GM12872 (cell line): ENCODE measurements at regions not wholly inside any gene's neighbourhood (a gene's known extent, or its start where the extent isn't known, plus 50 kb on each side); places are given as distances from the start of the nearest gene placed in this dataset.

ENCODE experiments used
- TF ChIP-seq, protein P1 (sequence below): IDR thresholded peaks from 3 replicates; pipeline ENCODE4 v1.5.1; 2011; ENCODE audit warnings: low read depth, mild to moderate bottlenecking, low read length, moderate library complexity; ENCODE audit not compliant: insufficient read depth

DNA sequence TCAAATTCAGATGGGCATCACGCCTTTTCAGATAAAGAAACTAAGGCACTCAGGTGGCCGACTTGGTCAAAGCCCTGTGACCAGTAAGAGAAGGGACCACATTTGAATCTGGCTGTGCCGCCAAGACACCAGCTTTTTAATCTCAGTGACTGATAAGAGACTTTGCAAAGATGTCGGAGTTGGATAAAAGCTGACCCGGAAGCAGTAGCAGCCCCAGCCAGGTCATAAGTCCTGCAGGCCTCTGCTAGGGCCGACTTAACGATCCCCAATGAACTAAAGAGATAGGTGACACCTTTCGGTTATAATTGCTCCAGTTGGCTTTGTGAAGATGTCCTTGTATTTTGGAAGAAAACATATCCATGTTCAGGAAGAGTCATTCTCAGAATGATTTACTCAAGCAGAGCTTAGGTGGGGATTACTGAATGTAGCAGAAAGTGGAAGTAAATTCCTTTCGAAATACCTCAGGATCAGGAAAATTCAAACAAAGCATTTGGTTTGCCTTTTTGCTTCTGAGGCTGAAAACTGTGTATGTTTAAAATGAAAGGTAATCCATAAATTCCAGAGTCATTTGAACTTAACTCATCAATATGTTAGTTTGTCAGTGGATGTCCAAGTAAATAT lies 164.2 kb upstream of the PITRM1 start:
- TF ChIP-seq, protein P1, sequence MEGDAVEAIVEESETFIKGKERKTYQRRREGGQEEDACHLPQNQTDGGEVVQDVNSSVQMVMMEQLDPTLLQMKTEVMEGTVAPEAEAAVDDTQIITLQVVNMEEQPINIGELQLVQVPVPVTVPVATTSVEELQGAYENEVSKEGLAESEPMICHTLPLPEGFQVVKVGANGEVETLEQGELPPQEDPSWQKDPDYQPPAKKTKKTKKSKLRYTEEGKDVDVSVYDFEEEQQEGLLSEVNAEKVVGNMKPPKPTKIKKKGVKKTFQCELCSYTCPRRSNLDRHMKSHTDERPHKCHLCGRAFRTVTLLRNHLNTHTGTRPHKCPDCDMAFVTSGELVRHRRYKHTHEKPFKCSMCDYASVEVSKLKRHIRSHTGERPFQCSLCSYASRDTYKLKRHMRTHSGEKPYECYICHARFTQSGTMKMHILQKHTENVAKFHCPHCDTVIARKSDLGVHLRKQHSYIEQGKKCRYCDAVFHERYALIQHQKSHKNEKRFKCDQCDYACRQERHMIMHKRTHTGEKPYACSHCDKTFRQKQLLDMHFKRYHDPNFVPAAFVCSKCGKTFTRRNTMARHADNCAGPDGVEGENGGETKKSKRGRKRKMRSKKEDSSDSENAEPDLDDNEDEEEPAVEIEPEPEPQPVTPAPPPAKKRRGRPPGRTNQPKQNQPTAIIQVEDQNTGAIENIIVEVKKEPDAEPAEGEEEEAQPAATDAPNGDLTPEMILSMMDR, result no peak

DNA sequence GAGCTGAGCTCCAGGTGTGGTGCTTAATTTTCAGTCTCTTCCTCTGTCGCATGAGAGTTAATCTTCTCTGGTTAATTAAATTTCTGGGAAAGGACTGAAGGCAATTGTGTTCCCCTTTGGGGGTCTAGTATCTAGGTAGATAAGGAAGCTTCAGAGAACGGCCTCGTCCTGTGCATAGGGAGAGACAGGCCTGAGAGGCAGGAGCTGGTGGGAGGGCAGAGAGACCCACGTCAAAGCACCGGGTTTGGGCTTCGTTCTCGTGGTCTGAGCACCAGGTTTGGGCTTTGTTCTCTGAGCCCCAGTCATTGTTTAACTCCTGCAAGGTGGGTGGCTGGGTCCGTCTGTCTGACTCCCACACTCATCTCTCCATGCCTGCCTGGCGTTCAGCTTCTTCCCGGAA lies 160.8 kb upstream of the PITRM1 start:
- TF ChIP-seq, protein P1, result no peak

DNA sequence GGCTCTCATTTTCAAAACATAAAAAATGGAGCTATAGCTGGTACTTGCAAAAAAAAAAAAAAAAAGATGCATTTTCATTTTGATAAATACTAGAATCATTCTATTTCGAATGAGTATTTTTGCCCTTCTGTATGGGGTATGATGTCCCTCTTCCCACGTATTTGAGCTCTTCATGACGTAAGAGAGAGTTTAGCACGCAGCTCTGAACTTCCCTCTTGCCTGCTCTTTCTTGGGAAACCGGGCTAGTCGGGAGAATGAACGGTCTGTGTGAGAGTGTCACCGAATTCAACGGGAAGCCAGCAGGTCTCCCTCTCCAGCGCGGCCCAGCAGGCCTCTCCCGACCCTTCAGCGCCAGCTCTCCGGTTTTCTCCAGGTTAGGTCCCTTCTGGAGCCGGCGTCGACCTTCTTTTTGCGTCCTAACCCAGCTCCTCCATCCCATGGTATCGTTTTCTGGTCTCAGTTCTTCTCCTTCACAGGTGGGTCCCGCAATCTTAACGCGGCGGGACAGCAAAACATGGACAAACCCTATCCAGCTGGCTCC lies 159.2 kb upstream of the PITRM1 start:
- TF ChIP-seq, protein P1, result no peak

DNA sequence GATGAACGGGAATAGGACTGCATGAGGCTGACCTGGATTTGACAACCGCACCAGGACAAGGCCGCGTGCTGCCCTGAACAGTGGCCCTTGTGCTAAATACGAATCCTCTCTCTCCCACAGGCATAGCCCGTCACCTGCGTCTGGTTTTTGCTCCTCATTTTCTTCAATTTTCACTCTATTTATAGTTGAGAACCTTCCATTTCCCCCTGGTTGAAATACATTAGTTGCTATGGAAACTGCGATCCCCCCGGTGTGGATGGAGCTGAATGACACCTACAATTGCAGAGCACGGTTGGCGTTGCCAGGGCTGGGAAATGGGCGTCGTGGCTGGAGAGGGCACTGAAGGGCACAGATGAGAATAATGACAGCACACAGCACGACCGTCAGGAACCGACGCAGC lies 158.6 kb upstream of the PITRM1 start:
- TF ChIP-seq, protein P1, result no peak

DNA sequence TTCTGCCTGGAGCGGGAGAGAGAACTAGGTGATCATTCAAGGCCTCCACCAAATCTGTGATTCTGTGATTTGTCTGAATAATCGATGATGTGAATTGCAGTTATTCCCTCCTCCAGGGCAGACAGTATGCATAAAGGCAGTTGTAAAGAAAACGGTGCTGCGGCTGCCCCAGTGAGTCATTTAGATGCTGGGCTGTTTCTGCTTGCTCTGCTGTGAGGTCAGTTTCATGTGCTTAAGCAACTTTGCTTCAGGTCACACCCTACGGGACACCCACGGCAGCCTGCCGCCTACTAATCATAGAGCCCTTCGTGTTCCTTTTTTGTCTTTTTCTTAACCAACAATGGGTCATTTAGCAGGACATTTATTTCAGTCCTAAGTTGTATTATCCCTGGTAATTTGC lies 158.1 kb upstream of the PITRM1 start:
- TF ChIP-seq, protein P1, result no peak

DNA sequence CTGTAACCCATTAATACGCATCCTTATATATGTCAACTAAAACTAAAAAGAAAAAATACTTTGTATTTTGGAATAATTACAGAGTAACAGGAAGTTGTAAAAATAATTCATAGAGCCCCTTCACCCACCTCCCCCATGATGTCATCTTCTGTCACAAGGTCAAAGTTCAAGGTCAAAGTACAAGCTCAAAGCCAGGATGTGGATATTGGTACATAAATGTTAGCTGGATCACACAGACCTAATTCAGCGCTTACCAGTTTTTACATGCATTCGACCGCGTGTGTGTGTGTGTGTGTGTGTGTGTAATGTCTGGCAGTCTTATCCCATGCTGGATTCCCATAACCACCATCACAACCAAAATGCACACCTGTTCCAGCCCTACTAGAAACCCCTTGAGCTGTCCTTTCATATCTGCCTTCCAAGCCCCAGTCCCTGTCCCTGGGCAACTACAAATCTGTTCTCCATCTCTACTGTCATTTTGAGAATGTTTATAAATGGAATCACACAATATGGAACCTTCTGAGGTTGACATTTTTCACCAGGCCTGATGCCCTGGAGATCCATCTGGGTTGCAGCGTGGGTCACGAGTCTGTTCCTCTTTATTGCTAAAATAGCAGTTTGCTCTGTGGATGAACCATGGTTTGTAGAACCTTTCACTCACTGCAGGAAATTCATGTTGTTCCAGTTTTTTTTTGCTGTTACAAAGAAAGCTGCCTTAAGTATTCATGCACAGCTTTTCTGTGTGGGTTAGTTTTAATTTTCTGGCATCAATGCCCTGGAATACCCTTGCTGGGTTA lies 153.6 kb upstream of the PITRM1 start:
- TF ChIP-seq, protein P1, result no peak

DNA sequence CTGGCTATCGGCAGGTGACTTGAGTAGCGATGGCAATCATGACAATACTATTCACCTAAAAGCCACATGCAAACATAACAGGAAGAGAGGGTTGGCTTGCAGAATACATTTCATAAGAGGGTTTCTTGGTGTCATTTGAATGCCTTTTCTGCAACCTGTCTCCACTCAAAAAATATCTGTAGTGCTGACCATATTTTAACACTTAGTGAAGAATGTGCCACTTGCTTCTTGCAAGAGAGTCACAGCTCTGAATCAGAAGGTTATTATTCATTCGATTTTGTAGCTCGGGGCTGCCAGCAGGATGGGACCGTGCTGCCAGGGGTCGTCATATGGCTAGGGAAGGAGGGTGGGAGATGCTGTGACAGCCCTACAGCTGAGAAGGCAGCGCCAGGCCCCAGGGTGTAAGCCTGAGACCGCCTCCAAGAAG lies 152.0 kb upstream of the PITRM1 start:
- TF ChIP-seq, protein P1, result no peak
